Endodermal cell (in vitro differentiated cells): ENCODE measurements at regions not wholly inside any gene's neighbourhood (a gene's known extent, or its start where the extent isn't known, plus 50 kb on each side); places are given as distances from the start of the nearest gene placed in this dataset.
A peak's percentile ranks its signal among the peaks of the same experiment; 100 is the strongest.

Experiments
- DNase-seq: peaks from one replicate; pipeline ENCODE4 v3.0.0-alpha.2; 2017
- H3K27ac ChIP-seq: 2 replicates; pipeline ENCODE4 v1.5.1; 2013; ENCODE audit warnings: mild to moderate bottlenecking, low read depth, low read length, moderate library complexity
- H3K27me3 ChIP-seq: 2 replicates; pipeline ENCODE4 v1.6.1; 2013; ENCODE audit warnings: mild to moderate bottlenecking, low read length, moderate library complexity; ENCODE audit not compliant: insufficient read depth, control insufficient read depth, poor library complexity, severe bottlenecking
- H3K36me3 ChIP-seq: 2 replicates; pipeline ENCODE4 v1.7.0; 2013; ENCODE audit warnings: mild to moderate bottlenecking, low read length, moderate library complexity; ENCODE audit not compliant: control insufficient read depth, insufficient read depth
- H3K4me1 ChIP-seq: one replicate; pipeline ENCODE4 v1.7.0; 2013; ENCODE audit warnings: low read length; ENCODE audit not compliant: control insufficient read depth, insufficient read depth
- H3K4me3 ChIP-seq: 2 replicates; pipeline ENCODE4 v1.5.1; 2013; ENCODE audit warnings: mild to moderate bottlenecking, low read length, moderate library complexity
- H3K9ac ChIP-seq: 2 replicates; pipeline ENCODE4 v1.6.1; 2013; ENCODE audit warnings: mild to moderate bottlenecking, low read length, moderate library complexity; ENCODE audit not compliant: poor library complexity, severe bottlenecking; ENCODE audit errors: extremely low read depth
- H3K9me3 ChIP-seq: 2 replicates; pipeline ENCODE4 v1.6.1; 2013; ENCODE audit warnings: mild to moderate bottlenecking, low read length, moderate library complexity; ENCODE audit not compliant: control insufficient read depth
- H3K27ac Mint-ChIP-seq: 2 replicates; pipeline ENCODE4 v1.8.0; 2020; ENCODE audit warnings: mixed read lengths
- H3K27me3 Mint-ChIP-seq: 2 replicates; pipeline ENCODE4 v1.8.0; 2021; ENCODE audit warnings: mild to moderate bottlenecking, mixed read lengths; ENCODE audit not compliant: insufficient read depth
- H3K36me3 Mint-ChIP-seq: 2 replicates; pipeline ENCODE4 v1.8.0; 2020; ENCODE audit warnings: low read depth, mixed read lengths
- H3K4me1 Mint-ChIP-seq: 2 replicates; pipeline ENCODE4 v1.8.0; 2020; ENCODE audit warnings: mixed read lengths
- H3K4me3 Mint-ChIP-seq: 2 replicates; pipeline ENCODE4 v1.8.0; 2020; ENCODE audit warnings: mild to moderate bottlenecking, moderate library complexity, mixed read lengths
- H3K9me3 Mint-ChIP-seq: 2 replicates; pipeline ENCODE4 v1.8.0; 2020; ENCODE audit warnings: mild to moderate bottlenecking, mixed read lengths
- CTCF ChIP-seq: fragments of 200-600 bp; sonication (generic); conservative IDR thresholded peaks from 2 replicates; pipeline ENCODE4 v1.5.0; 2021; ENCODE audit warnings: antibody characterized with exemption, mild to moderate bottlenecking
- WGBS, 2 experiments: methylation state at CpG; one replicate each; pipeline versions ENCODE4 v1.1.5 to v1.1.7; 2013; ENCODE audit warnings: missing lambda C conversion rate in 2 of 2, mixed read lengths in 1 of 2; ENCODE audit not compliant: insufficient coverage in 1 of 2, insufficient read length in 1 of 2; 5-methylcytosine and 5-hydroxymethylcytosine counted together

DNA sequence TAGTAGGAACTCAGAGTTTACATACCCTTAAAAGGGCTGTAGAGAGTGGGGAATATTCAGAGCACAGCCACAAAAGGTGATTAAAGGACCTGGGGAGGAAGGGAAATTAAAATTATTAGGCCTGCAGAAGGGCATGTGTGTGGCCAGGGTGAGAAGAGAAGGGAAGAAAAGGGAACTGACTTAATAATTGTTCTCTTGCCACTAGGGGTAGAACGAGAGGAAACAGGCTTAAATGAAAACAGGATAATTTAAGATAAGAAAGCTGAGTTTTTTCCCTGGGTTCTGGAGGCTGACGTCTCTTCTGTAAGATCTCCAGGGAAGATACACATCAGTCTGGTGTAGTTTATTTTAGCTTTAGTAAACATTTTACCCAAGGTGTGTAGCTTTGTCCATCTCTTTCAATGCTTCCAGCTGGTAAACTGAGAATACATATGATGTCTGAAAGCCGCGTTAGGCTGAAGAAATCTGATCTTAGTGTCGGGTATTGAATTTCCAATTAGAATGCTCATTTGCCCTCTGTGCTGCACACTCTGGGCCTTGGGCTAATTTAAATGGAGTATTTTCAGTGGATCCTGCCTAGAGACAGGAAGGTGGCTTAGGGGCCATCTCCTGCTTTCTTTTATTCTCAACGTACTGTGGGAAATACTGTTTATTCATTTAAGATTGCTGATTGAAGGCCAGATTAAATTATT is 416.8 kb downstream of the TMEM38B start:
- no peak overlapping the region for H3K27ac ChIP-seq

DNA sequence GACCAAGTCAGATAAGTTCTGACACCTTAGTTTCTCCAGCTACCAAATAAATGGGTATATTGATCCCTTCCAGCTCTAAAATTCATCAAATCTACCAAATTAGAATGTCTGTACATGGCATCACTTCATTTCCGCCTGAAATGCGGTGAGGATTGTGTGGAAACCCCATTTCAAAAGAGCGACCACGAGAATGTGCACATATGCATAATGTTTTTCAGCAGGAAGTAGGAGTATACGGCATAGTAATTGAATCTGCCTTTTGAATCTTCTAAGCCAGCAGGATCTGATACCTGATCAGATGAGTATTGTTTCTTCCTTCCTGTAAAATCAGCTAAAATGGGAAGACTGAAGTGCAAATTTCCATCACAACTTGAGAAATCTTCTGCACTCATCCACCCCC is 418.6 kb downstream of the TMEM38B start:
- Mint-ChIP-seq H3K36me3 (no peaks in the 10 kb centered on the region), H3K9me3 (peaks cover 2% of the 10 kb centered on the region), H3K4me3 (no peak overlapping the region), H3K27ac (no peak overlapping the region), H3K4me1 (peaks cover 4% of the 10 kb centered on the region), H3K27me3 (no peaks in the 10 kb centered on the region)
- Histone ChIP-seq H3K9ac (no peak overlapping the region), H3K4me1 (no peaks in the 10 kb centered on the region), H3K9me3 (peaks cover 7% of the 10 kb centered on the region), H3K4me3 (no peak overlapping the region), H3K27me3 (no peaks in the 10 kb centered on the region), H3K36me3 (no peaks in the 10 kb centered on the region), H3K27ac (no peak overlapping the region)
- no peak for TF ChIP-seq CTCF
- no peak for DNase-seq
- WGBS, 2 experiments = 88 to 90% methylated on average over 5 of the region's 5 CpGs

More for the DNA sequence above, 416.8 kb downstream of the TMEM38B start:
- WGBS, 2 experiments = 63 to 85% methylated on average over 4 to 6 of the region's 6 CpGs
- no peak for DNase-seq
- Histone ChIP-seq H3K36me3 (no peaks in the 10 kb centered on the region), H3K4me1 (no peaks in the 10 kb centered on the region), H3K9ac (no peak overlapping the region), H3K9me3 (no peaks in the 10 kb centered on the region), H3K4me3 (no peak overlapping the region), H3K27me3 (no peaks in the 10 kb centered on the region)
- peak overlapping the region; percentile 14 for H3K27ac Mint-ChIP-seq
- H3K4me3 Mint-ChIP-seq = no peak overlapping the region
- H3K27me3 Mint-ChIP-seq = no peaks in the 10 kb centered on the region
- no peaks in the 10 kb centered on the region for H3K36me3 Mint-ChIP-seq
- peak; percentile 58 for TF ChIP-seq CTCF
- H3K9me3 Mint-ChIP-seq = no peaks in the 10 kb centered on the region
- H3K4me1 Mint-ChIP-seq = peaks cover 4% of the 10 kb centered on the region

- Mint-ChIP-seq H3K36me3 (no peaks in the 10 kb centered on the region), H3K4me3 (no peak overlapping the region), H3K27me3 (no peaks in the 10 kb centered on the region), H3K9me3 (peaks cover 2% of the 10 kb centered on the region), H3K27ac (no peak overlapping the region), H3K4me1 (no peaks in the 10 kb centered on the region)
- Histone ChIP-seq H3K9ac (no peak overlapping the region), H3K4me1 (no peaks in the 10 kb centered on the region), H3K27me3 (no peaks in the 10 kb centered on the region), H3K4me3 (no peak overlapping the region), H3K36me3 (no peaks in the 10 kb centered on the region), H3K27ac (no peak overlapping the region), H3K9me3 (peaks cover 7% of the 10 kb centered on the region)
- 80 to 91% methylated on average over 3 of the region's 3 CpGs for WGBS, 2 experiments
- no peak for TF ChIP-seq CTCF
- DNase-seq = no peak
These were observed 424.8 kb downstream of the TMEM38B start for GRCh38 chr9:106119176-106119575.
